Astrocyte (in vitro differentiated cells and primary cell): ENCODE measurements at regions not wholly inside any gene's neighbourhood (a gene's known extent, or its start where the extent isn't known, plus 50 kb on each side); places are given as distances from the start of the nearest gene placed in this dataset.

Source experiments
- DNase-seq: peaks from one replicate; pipeline ENCODE4 v3.0.0-alpha.2; 2010; ENCODE audit warnings: low read depth
- FAIRE-seq: peaks from 2 replicates; lab custom pipeline; 2011; peaks lifted over from hg19 to GRCh38; lab: Jason Lieb, UNC
- H2AFZ ChIP-seq: 2 replicates; pipeline ENCODE4 v1.6.0; 2012; ENCODE audit warnings: low read depth, low read length, inconsistent platforms
- H3K27ac ChIP-seq: 2 replicates; pipeline ENCODE4 v1.5.1; 2011; ENCODE audit warnings: low read depth, low read length, inconsistent platforms
- H3K27me3 ChIP-seq: 2 replicates; pipeline ENCODE4 v1.6.0; 2011; ENCODE audit warnings: low read length, inconsistent platforms; ENCODE audit not compliant: insufficient read depth
- H3K36me3 ChIP-seq: 2 replicates; pipeline ENCODE4 v1.5.1; 2011; ENCODE audit warnings: low read length, inconsistent platforms; ENCODE audit not compliant: insufficient read depth
- H3K4me1 ChIP-seq: 2 replicates; pipeline ENCODE4 v1.5.1; 2011; ENCODE audit warnings: low read length, inconsistent platforms; ENCODE audit not compliant: insufficient read depth
- H3K4me2 ChIP-seq: 2 replicates; pipeline ENCODE4 v1.6.0; 2012; ENCODE audit warnings: low read length, inconsistent platforms
- H3K4me3 ChIP-seq: 2 replicates; pipeline ENCODE4 v1.5.1; 2011; ENCODE audit warnings: low read depth, mild to moderate bottlenecking, low read length, inconsistent platforms; ENCODE audit not compliant: insufficient read depth
- H3K79me2 ChIP-seq: 2 replicates; pipeline ENCODE4 v1.6.0; 2012; ENCODE audit warnings: mild to moderate bottlenecking, low read length, inconsistent platforms; ENCODE audit not compliant: insufficient read depth
- H3K9ac ChIP-seq: 2 replicates; pipeline ENCODE4 v1.6.0; 2012; ENCODE audit warnings: mild to moderate bottlenecking, low read length, inconsistent platforms
- H3K9me3 ChIP-seq: 2 replicates; pipeline ENCODE4 v1.5.1; 2012; ENCODE audit warnings: low read depth, mild to moderate bottlenecking, low read length, inconsistent platforms; ENCODE audit not compliant: insufficient read depth
- H4K20me1 ChIP-seq: 2 replicates; pipeline ENCODE4 v1.6.0; 2012; ENCODE audit warnings: low read length, inconsistent platforms; ENCODE audit not compliant: insufficient read depth
- H3K27ac Mint-ChIP-seq: one replicate; pipeline ENCODE4 v1.8.0; 2021; ENCODE audit warnings: mild to moderate bottlenecking, mixed read lengths; ENCODE audit not compliant: unreplicated experiment
- H3K27me3 Mint-ChIP-seq: one replicate; pipeline ENCODE4 v1.8.0; 2021; ENCODE audit warnings: low read depth, mixed read lengths; ENCODE audit not compliant: unreplicated experiment
- H3K36me3 Mint-ChIP-seq: one replicate; pipeline ENCODE4 v1.8.0; 2021; ENCODE audit warnings: low read depth, mixed read lengths; ENCODE audit not compliant: unreplicated experiment
- H3K4me1 Mint-ChIP-seq: one replicate; pipeline ENCODE4 v1.8.0; 2021; ENCODE audit warnings: low read depth, mixed read lengths; ENCODE audit not compliant: unreplicated experiment
- H3K4me3 Mint-ChIP-seq: one replicate; pipeline ENCODE4 v1.8.0; 2021; ENCODE audit warnings: mild to moderate bottlenecking, moderate library complexity, mixed read lengths; ENCODE audit not compliant: unreplicated experiment
- H3K9me3 Mint-ChIP-seq: one replicate; pipeline ENCODE4 v1.8.0; 2021; ENCODE audit warnings: mild to moderate bottlenecking, mixed read lengths; ENCODE audit not compliant: unreplicated experiment
- EZH2 ChIP-seq: IDR thresholded peaks from 2 replicates; pipeline ENCODE4 v1.6.1; 2012; ENCODE audit warnings: mild to moderate bottlenecking, low read length, inconsistent platforms; ENCODE audit not compliant: insufficient read depth
- TF ChIP-seq, protein P1 (sequence below): IDR thresholded peaks from 2 replicates; pipeline ENCODE4 v1.5.1; 2011; ENCODE audit warnings: low read depth, mild to moderate bottlenecking, inconsistent platforms, low read length, moderate library complexity; ENCODE audit not compliant: insufficient read depth

DNA sequence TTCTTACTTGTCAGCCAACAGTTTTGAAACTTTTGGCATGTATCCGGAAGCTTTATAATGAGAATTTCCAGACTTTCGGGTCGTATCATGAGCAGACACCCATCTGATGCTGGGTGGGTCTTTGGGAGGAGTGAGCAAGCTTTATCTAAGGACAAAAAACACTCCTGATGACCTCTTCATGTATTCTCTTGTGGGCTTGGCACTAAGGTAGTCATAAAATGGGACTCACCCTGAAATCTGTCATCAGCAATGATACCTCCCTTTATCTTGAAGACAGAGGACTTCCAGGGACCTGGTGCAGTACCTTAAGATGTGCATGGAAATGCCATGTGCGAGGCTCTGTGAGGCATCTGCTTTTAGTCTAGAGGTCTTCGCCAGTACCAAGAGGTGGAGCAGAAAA is 346.3 kb upstream of the PPARGC1A start:
- Histone ChIP-seq H3K9me3 (no peaks in the 10 kb centered on the region), H3K27ac (no peak overlapping the region), H3K4me3 (no peak overlapping the region), H2AFZ (no peak overlapping the region), H3K27me3 (peaks cover 2% of the 10 kb centered on the region), H4K20me1 (no peaks in the 10 kb centered on the region), H3K4me2 (no peak overlapping the region), H3K36me3 (no peaks in the 10 kb centered on the region), H3K79me2 (no peaks in the 10 kb centered on the region), H3K4me1 (no peaks in the 10 kb centered on the region), H3K9ac (no peak overlapping the region)
- no peak overlapping the region for H3K4me3 Mint-ChIP-seq
- no peaks in the 10 kb centered on the region for H3K9me3 Mint-ChIP-seq
- H3K27me3 Mint-ChIP-seq: peaks cover 8% of the 10 kb centered on the region
- TF ChIP-seq, protein P1, sequence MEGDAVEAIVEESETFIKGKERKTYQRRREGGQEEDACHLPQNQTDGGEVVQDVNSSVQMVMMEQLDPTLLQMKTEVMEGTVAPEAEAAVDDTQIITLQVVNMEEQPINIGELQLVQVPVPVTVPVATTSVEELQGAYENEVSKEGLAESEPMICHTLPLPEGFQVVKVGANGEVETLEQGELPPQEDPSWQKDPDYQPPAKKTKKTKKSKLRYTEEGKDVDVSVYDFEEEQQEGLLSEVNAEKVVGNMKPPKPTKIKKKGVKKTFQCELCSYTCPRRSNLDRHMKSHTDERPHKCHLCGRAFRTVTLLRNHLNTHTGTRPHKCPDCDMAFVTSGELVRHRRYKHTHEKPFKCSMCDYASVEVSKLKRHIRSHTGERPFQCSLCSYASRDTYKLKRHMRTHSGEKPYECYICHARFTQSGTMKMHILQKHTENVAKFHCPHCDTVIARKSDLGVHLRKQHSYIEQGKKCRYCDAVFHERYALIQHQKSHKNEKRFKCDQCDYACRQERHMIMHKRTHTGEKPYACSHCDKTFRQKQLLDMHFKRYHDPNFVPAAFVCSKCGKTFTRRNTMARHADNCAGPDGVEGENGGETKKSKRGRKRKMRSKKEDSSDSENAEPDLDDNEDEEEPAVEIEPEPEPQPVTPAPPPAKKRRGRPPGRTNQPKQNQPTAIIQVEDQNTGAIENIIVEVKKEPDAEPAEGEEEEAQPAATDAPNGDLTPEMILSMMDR: no peak
- TF ChIP-seq EZH2: no peak
- FAIRE-seq (no peak), DNase-seq (no peak)
- H3K4me1 Mint-ChIP-seq: peaks cover 9% of the 10 kb centered on the region
- H3K36me3 Mint-ChIP-seq: no peaks in the 10 kb centered on the region
- no peak overlapping the region for H3K27ac Mint-ChIP-seq

DNA sequence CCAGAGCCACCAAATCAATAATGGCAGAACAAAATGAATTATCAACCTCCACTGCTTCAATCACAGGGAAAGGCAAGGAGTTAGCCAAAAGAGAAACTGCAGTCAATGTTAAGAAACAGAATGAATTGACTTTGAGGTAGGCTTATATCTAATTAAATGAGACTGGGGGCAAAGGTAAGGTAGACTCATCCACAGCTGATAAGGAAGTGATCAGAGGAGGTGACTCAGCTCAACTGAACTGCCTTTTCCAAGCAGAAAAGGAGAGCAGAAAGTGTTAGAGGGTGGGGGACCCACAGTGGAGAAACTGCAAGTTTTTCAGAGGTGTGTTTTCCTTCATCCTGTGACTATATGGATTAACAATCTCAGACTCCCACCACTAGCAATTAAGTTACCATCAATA is 345.8 kb upstream of the PPARGC1A start:
- Histone ChIP-seq H3K27me3 (peaks cover 2% of the 10 kb centered on the region), H4K20me1 (no peaks in the 10 kb centered on the region), H3K27ac (no peak overlapping the region), H3K9ac (no peak overlapping the region), H3K4me2 (no peak overlapping the region), H3K9me3 (no peaks in the 10 kb centered on the region), H3K79me2 (no peaks in the 10 kb centered on the region), H2AFZ (no peak overlapping the region), H3K36me3 (no peaks in the 10 kb centered on the region), H3K4me1 (no peaks in the 10 kb centered on the region), H3K4me3 (no peak overlapping the region)
- no peaks in the 10 kb centered on the region for H3K36me3 Mint-ChIP-seq
- peak; percentile 17 for DNase-seq
- TF ChIP-seq, protein P1: no peak
- no peak for TF ChIP-seq EZH2
- H3K27ac Mint-ChIP-seq: no peak overlapping the region
- no peak for FAIRE-seq
- H3K4me1 Mint-ChIP-seq: peaks cover 5% of the 10 kb centered on the region
- H3K9me3 Mint-ChIP-seq: no peaks in the 10 kb centered on the region
- H3K27me3 Mint-ChIP-seq: peaks cover 8% of the 10 kb centered on the region
- no peak overlapping the region for H3K4me3 Mint-ChIP-seq

DNA sequence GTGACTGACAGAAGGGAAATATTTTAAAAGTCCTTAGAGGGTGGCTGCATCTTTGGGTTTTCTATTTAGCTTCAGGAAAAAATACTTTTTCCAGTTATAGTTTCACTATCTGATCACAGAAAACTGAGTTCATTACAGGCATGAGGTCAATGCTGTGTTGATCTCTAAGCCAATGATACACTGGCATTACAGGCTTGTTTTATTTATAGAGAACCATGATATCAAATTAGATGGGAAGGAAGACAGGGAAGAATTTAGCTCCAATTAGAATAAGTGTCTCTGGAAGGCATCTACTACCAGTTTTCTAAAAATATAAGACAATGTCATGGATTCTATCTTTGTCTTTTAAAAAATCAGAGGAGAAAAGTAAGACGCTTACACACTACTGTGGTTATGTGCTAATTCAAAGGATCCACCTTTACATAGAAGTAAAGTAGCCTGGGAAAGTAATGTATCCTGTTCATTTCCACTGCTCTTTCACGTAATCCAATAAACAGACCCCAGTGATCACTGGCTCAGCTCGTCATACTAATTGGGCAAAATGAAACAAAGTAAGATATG is 344.5 kb upstream of the PPARGC1A start:
- Histone ChIP-seq H3K9ac (no peak overlapping the region), H3K79me2 (no peaks in the 10 kb centered on the region), H3K4me3 (no peak overlapping the region), H3K9me3 (no peaks in the 10 kb centered on the region), H3K4me1 (no peaks in the 10 kb centered on the region), H4K20me1 (no peaks in the 10 kb centered on the region), H3K27me3 (peaks cover 2% of the 10 kb centered on the region), H2AFZ (no peak overlapping the region), H3K36me3 (no peaks in the 10 kb centered on the region), H3K4me2 (no peak overlapping the region), H3K27ac (no peak overlapping the region)
- Mint-ChIP-seq H3K27me3 (peaks cover 5% of the 10 kb centered on the region), H3K4me1 (peaks cover 5% of the 10 kb centered on the region), H3K4me3 (no peak overlapping the region), H3K36me3 (no peaks in the 10 kb centered on the region), H3K9me3 (peaks cover 2% of the 10 kb centered on the region), H3K27ac (no peak overlapping the region)
- TF ChIP-seq EZH2: no peak
- TF ChIP-seq, protein P1: no peak
- no peak for DNase-seq
- FAIRE-seq: no peak
